Neuronal stem cell (in vitro differentiated cells): ENCODE measurements at regions not wholly inside any gene's neighbourhood (a gene's known extent, or its start where the extent isn't known, plus 50 kb on each side); places are given as distances from the start of the nearest gene placed in this dataset.

Experiments used
- DNase-seq: peaks from one replicate; pipeline ENCODE4 v3.0.0-alpha.2; 2013; ENCODE audit warnings: low spot score
- H2AFZ ChIP-seq: one replicate; pipeline ENCODE4 v1.6.1; 2013; ENCODE audit warnings: mild to moderate bottlenecking, low read length, inconsistent platforms
- H2AK5ac ChIP-seq: 2 replicates; pipeline ENCODE4 v1.6.1; 2013; ENCODE audit warnings: low read depth, mild to moderate bottlenecking, inconsistent platforms, low read length, moderate library complexity, mixed read lengths
- H2BK120ac ChIP-seq: 2 replicates; pipeline ENCODE4 v1.6.1; 2013; ENCODE audit warnings: low read depth, mild to moderate bottlenecking, inconsistent platforms, low read length, moderate library complexity, mixed read lengths
- H2BK12ac ChIP-seq: one replicate; pipeline ENCODE4 v1.6.1; 2013; ENCODE audit warnings: low read length, inconsistent platforms
- H2BK15ac ChIP-seq: 2 replicates; pipeline ENCODE4 v1.6.1; 2013; ENCODE audit warnings: mild to moderate bottlenecking, low read length, inconsistent platforms, mixed read lengths
- H2BK5ac ChIP-seq: one replicate; pipeline ENCODE4 v1.6.1; 2013; ENCODE audit warnings: inconsistent platforms, mild to moderate bottlenecking, low read length, moderate library complexity
- H3K14ac ChIP-seq: one replicate; pipeline ENCODE4 v1.6.1; 2013; ENCODE audit warnings: low read length, inconsistent platforms
- H3K18ac ChIP-seq: 2 replicates; pipeline ENCODE4 v1.6.1; 2013; ENCODE audit warnings: low read length, inconsistent platforms
- H3K23ac ChIP-seq: 2 replicates; pipeline ENCODE4 v1.6.1; 2013; ENCODE audit warnings: low read depth, mild to moderate bottlenecking, mixed read lengths, low read length, inconsistent platforms; ENCODE audit not compliant: poor library complexity
- H3K27ac ChIP-seq: replicated peaks from 3 replicates; pipeline ENCODE4 v1.5.1; 2013; ENCODE audit warnings: low read length, inconsistent platforms
- H3K27me3 ChIP-seq, 3 experiments: 2 replicates each; pipeline ENCODE4 v1.6.1; 2013; ENCODE audit warnings: low read length in 3 of 3, mild to moderate bottlenecking in 2 of 3, inconsistent platforms in 1 of 3, low read depth in 1 of 3, mixed read lengths in 1 of 3, moderate library complexity in 1 of 3; ENCODE audit not compliant: control insufficient read depth in 3 of 3, insufficient read depth in 3 of 3
- H3K36me3 ChIP-seq, 2 donors: replicated peaks in 1 of 2; 2 replicates each; pipeline ENCODE4 v1.6.1; 2013; ENCODE audit warnings: low read length in 2 of 2; ENCODE audit not compliant: control insufficient read depth in 2 of 2, insufficient read depth in 2 of 2
- H3K4ac ChIP-seq: 2 replicates; pipeline ENCODE4 v1.6.1; 2013; ENCODE audit warnings: inconsistent platforms, mild to moderate bottlenecking, low read length, moderate library complexity
- H3K4me1 ChIP-seq, 2 donors: 1 replicate in 1 of 2; 2 replicates in 1 of 2; pipeline ENCODE4 v1.6.1; 2013; ENCODE audit warnings: low read length in 2 of 2, low read depth in 1 of 2; ENCODE audit not compliant: control insufficient read depth in 2 of 2, insufficient read depth in 1 of 2
- H3K4me2 ChIP-seq: one replicate; pipeline ENCODE4 v1.6.1; 2013; ENCODE audit warnings: mild to moderate bottlenecking, low read length, inconsistent platforms; ENCODE audit not compliant: insufficient read depth, poor library complexity, severe bottlenecking
- H3K4me3 ChIP-seq, 2 donors: 2 replicates each; pipeline ENCODE4 v1.5.1; 2013; ENCODE audit warnings: low read length in 2 of 2, mild to moderate bottlenecking in 2 of 2, inconsistent platforms in 1 of 2, moderate library complexity in 1 of 2
- H3K79me1 ChIP-seq: one replicate; pipeline ENCODE4 v1.6.1; 2013; ENCODE audit warnings: low read depth, mild to moderate bottlenecking, inconsistent platforms, low read length, moderate library complexity
- H3K9ac ChIP-seq: one replicate; pipeline ENCODE4 v1.6.1; 2013; ENCODE audit warnings: mild to moderate bottlenecking, low read depth, low read length, inconsistent platforms; ENCODE audit not compliant: poor library complexity
- H3K9me3 ChIP-seq, 2 donors: replicated peaks in 1 of 2; 2 replicates each; pipeline versions ENCODE3 to v1.6.1; 2013; ENCODE audit warnings: low read length in 2 of 2, mild to moderate bottlenecking in 2 of 2, inconsistent platforms in 1 of 2, low read depth in 1 of 2, mixed read lengths in 1 of 2, moderate library complexity in 1 of 2; ENCODE audit not compliant: control insufficient read depth in 2 of 2, insufficient read depth in 1 of 2
- H4K8ac ChIP-seq: one replicate; pipeline ENCODE4 v1.6.1; 2013; ENCODE audit warnings: low read depth, mild to moderate bottlenecking, inconsistent platforms, low read length, moderate library complexity
- H4K91ac ChIP-seq: one replicate; pipeline ENCODE4 v1.6.1; 2013; ENCODE audit warnings: low read length, low read depth, mild to moderate bottlenecking, inconsistent platforms; ENCODE audit not compliant: poor library complexity
- WGBS, 2 donors: extraction: QIAGEN DNeasy Blood & Tissue Kit; methylation state at CpG; one replicate each; pipeline ENCODE4 v1.1.7; 2013; ENCODE audit warnings: missing lambda C conversion rate in 2 of 2, mixed read lengths in 1 of 2; ENCODE audit not compliant: insufficient read length in 2 of 2, insufficient replicate concordance in 1 of 2; ENCODE audit errors: extremely low coverage in 2 of 2; 5-methylcytosine and 5-hydroxymethylcytosine counted together

DNA sequence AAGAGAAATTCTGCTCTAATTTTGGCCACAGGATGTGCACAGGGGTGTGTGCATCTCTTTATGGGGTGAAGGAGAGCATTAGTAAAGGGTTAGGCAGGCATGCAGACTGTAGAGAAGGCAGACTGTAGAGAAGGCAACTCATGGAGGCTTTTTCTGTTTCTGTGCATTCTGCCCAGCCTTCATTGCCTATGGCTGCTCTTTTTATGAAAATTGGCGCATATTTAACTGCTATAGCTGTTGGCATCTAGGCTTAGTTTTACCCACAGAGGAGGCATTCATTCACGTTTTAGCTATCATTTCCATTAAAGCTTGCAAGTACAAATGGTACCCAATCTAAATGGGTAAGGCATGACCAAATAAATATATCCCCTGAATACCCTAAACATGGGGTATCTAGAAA is 286.8 kb upstream of the ID4 start:
- no peak overlapping the region for H3K4ac ChIP-seq
- H3K4me1 ChIP-seq, result no peaks in the 10 kb centered on the region
- no peak overlapping the region for H3K23ac ChIP-seq
- no peak for DNase-seq
- no peak overlapping the region for H3K27ac ChIP-seq
- H4K91ac ChIP-seq, result no peak overlapping the region
- no peak overlapping the region for H3K4me3 ChIP-seq
- no peak overlapping the region for H3K9ac ChIP-seq
- WGBS, 2 donors, result no CpG with 5 or more reads among the region's 2 CpGs
- no peaks in the 10 kb centered on the region for H3K27me3 ChIP-seq
- H3K79me1 ChIP-seq, result no peaks in the 10 kb centered on the region
- H3K9me3 ChIP-seq, result no peaks in the 10 kb centered on the region
- H3K4me2 ChIP-seq, result no peak overlapping the region
- no peak overlapping the region for H4K8ac ChIP-seq
- H2AK5ac ChIP-seq, result no peak overlapping the region
- no peaks in the 10 kb centered on the region for H3K36me3 ChIP-seq
- no peak overlapping the region for H2BK12ac ChIP-seq
- H3K14ac ChIP-seq, result no peak overlapping the region
- no peak overlapping the region for H3K18ac ChIP-seq
- no peak overlapping the region for H2AFZ ChIP-seq
- H2BK120ac ChIP-seq, result no peak overlapping the region
- no peak overlapping the region for H2BK15ac ChIP-seq
- H2BK5ac ChIP-seq, result no peak overlapping the region

- Histone ChIP-seq H3K4me3 (no peak overlapping the region), H3K36me3 (no peaks in the 10 kb centered on the region)
- WGBS, 2 donors, result no CpG with 5 or more reads among the region's 4 CpGs
Observed at GRCh38 chr6:19551611-19552010, 285.6 kb upstream of the ID4 start.

DNA sequence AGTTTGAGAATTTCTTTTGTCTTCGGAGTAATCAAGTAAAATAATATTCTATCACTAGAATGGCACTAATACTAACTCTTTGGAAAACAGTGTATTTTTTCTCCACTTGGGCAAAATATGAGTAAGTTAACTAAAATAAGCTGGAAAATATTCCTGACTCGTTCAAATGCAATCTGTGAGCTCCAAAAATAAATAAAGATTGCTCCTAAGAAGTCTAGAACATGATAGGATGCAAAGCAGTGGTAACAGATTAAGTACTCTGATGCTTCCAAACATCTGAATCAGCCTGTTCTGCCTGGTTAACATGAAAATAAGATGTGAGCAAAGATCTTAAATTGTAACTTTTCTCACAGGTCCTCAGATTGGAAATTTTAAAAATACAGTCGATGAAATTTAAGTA is 285.1 kb upstream of the ID4 start:
- H2BK120ac ChIP-seq, result no peak overlapping the region
- no peak overlapping the region for H3K9ac ChIP-seq
- no peak overlapping the region for H3K27ac ChIP-seq
- no peak overlapping the region for H3K4me3 ChIP-seq
- no peak overlapping the region for H3K23ac ChIP-seq
- no peaks in the 10 kb centered on the region for H3K27me3 ChIP-seq
- WGBS, 2 donors, result no CpG with 5 or more reads among the region's 3 CpGs
- H3K4ac ChIP-seq, result no peak overlapping the region
- H2BK5ac ChIP-seq, result no peak overlapping the region
- no peak overlapping the region for H3K18ac ChIP-seq
- no peak overlapping the region for H4K8ac ChIP-seq
- no peak overlapping the region for H2BK15ac ChIP-seq
- no peaks in the 10 kb centered on the region for H3K79me1 ChIP-seq
- H3K9me3 ChIP-seq, result no peaks in the 10 kb centered on the region
- H2BK12ac ChIP-seq, result no peak overlapping the region
- H3K36me3 ChIP-seq, result no peaks in the 10 kb centered on the region
- no peak overlapping the region for H2AK5ac ChIP-seq
- no peaks in the 10 kb centered on the region for H3K4me1 ChIP-seq
- no peak overlapping the region for H4K91ac ChIP-seq
- no peak overlapping the region for H2AFZ ChIP-seq
- H3K14ac ChIP-seq, result no peak overlapping the region
- no peak overlapping the region for H3K4me2 ChIP-seq
- DNase-seq, result no peak

More at GRCh38 chr6:19551611-19552010, 285.6 kb upstream of the ID4 start:
- no peaks in the 10 kb centered on the region for H3K79me1 ChIP-seq
- DNase-seq, result no peak
- H3K14ac ChIP-seq, result no peak overlapping the region
- H3K9ac ChIP-seq, result no peak overlapping the region
- no peak overlapping the region for H2BK15ac ChIP-seq
- no peak overlapping the region for H2AK5ac ChIP-seq
- H3K9me3 ChIP-seq, result no peaks in the 10 kb centered on the region
- no peak overlapping the region for H3K4ac ChIP-seq
- H4K8ac ChIP-seq, result no peak overlapping the region
- H4K91ac ChIP-seq, result no peak overlapping the region
- H3K4me2 ChIP-seq, result no peak overlapping the region
- H2BK12ac ChIP-seq, result no peak overlapping the region
- no peak overlapping the region for H2BK120ac ChIP-seq
- H3K27me3 ChIP-seq, result no peaks in the 10 kb centered on the region
- no peaks in the 10 kb centered on the region for H3K4me1 ChIP-seq
- H3K23ac ChIP-seq, result no peak overlapping the region
- no peak overlapping the region for H3K18ac ChIP-seq
- no peak overlapping the region for H2BK5ac ChIP-seq
- H3K27ac ChIP-seq, result no peak overlapping the region
- no peak overlapping the region for H2AFZ ChIP-seq

- H3K4me2 ChIP-seq, result no peak overlapping the region
- H3K4me1 ChIP-seq, result no peaks in the 10 kb centered on the region
- no peak overlapping the region for H3K4ac ChIP-seq
- no peak overlapping the region for H3K23ac ChIP-seq
- no peak overlapping the region for H4K8ac ChIP-seq
- H2AK5ac ChIP-seq, result no peak overlapping the region
- WGBS, 2 donors, result no CpG with 5 or more reads among the region's 2 CpGs
- H3K79me1 ChIP-seq, result no peaks in the 10 kb centered on the region
- no peak overlapping the region for H2BK5ac ChIP-seq
- no peak for DNase-seq
- no peak overlapping the region for H4K91ac ChIP-seq
- H2BK15ac ChIP-seq, result no peak overlapping the region
- no peak overlapping the region for H3K14ac ChIP-seq
- H2BK12ac ChIP-seq, result no peak overlapping the region
- H3K4me3 ChIP-seq, result no peak overlapping the region
- no peak overlapping the region for H3K18ac ChIP-seq
- no peak overlapping the region for H2AFZ ChIP-seq
- no peak overlapping the region for H2BK120ac ChIP-seq
- no peaks in the 10 kb centered on the region for H3K36me3 ChIP-seq
- no peaks in the 10 kb centered on the region for H3K9me3 ChIP-seq
- H3K27me3 ChIP-seq, result no peaks in the 10 kb centered on the region
- no peak overlapping the region for H3K27ac ChIP-seq
- no peak overlapping the region for H3K9ac ChIP-seq
Observed at GRCh38 chr6:19552588-19552987, 284.6 kb upstream of the ID4 start.
